IPS-20b (cell line): ENCODE measurements at regions not wholly inside any gene's neighbourhood (a gene's known extent, or its start where the extent isn't known, plus 50 kb on each side); places are given as distances from the start of the nearest gene placed in this dataset.

Experiments
- H3K27ac ChIP-seq: one replicate; pipeline ENCODE4 v1.5.1; 2013; ENCODE audit warnings: low read length
- H3K27me3 ChIP-seq: 2 replicates; pipeline ENCODE4 v1.6.1; 2013; ENCODE audit warnings: mild to moderate bottlenecking, low read length, inconsistent platforms; ENCODE audit not compliant: insufficient read depth
- H3K36me3 ChIP-seq: 2 replicates; pipeline ENCODE4 v1.6.1; 2013; ENCODE audit warnings: low read depth, mild to moderate bottlenecking, inconsistent platforms, low read length, moderate library complexity; ENCODE audit not compliant: insufficient read depth
- H3K4me1 ChIP-seq: 2 replicates; pipeline ENCODE4 v1.6.1; 2013; ENCODE audit warnings: mild to moderate bottlenecking, control low read depth, inconsistent platforms, low read length, moderate library complexity; ENCODE audit not compliant: insufficient read depth
- H3K4me3 ChIP-seq: 2 replicates; pipeline ENCODE4 v1.5.1; 2013; ENCODE audit warnings: mild to moderate bottlenecking, low read length, inconsistent platforms
- H3K9ac ChIP-seq: 2 replicates; pipeline ENCODE4 v1.6.1; 2013; ENCODE audit warnings: low read depth, mild to moderate bottlenecking, inconsistent platforms, low read length, moderate library complexity
- H3K9me3 ChIP-seq: 2 replicates; pipeline ENCODE4 v1.6.1; 2013; ENCODE audit warnings: mild to moderate bottlenecking, low read depth, low read length, inconsistent platforms; ENCODE audit not compliant: insufficient read depth

GRCh38 chr11:21625982-21626381 is 566.9 kb upstream of the ANO5 start:
- no peak overlapping the region for H3K4me3 ChIP-seq
- no peaks in the 10 kb centered on the region for H3K27me3 ChIP-seq
- H3K9ac ChIP-seq = no peak overlapping the region
- no peaks in the 10 kb centered on the region for H3K9me3 ChIP-seq
- H3K36me3 ChIP-seq = no peaks in the 10 kb centered on the region
- H3K27ac ChIP-seq = no peak overlapping the region
- H3K4me1 ChIP-seq = no peaks in the 10 kb centered on the region

- Histone ChIP-seq H3K9me3 (no peaks in the 10 kb centered on the region), H3K4me1 (no peaks in the 10 kb centered on the region), H3K27me3 (no peaks in the 10 kb centered on the region), H3K27ac (no peak overlapping the region), H3K36me3 (no peaks in the 10 kb centered on the region), H3K9ac (no peak overlapping the region), H3K4me3 (no peak overlapping the region)
These were observed 564.2 kb upstream of the ANO5 start for GRCh38 chr11:21628641-21629040.

- H3K27me3 ChIP-seq = no peaks in the 10 kb centered on the region
- H3K36me3 ChIP-seq = no peaks in the 10 kb centered on the region
- no peaks in the 10 kb centered on the region for H3K4me1 ChIP-seq
- H3K9ac ChIP-seq = no peak overlapping the region
- no peak overlapping the region for H3K4me3 ChIP-seq
- no peaks in the 10 kb centered on the region for H3K9me3 ChIP-seq
- H3K27ac ChIP-seq = no peak overlapping the region
These were observed 561.9 kb upstream of the ANO5 start for GRCh38 chr11:21630934-21631478.

DNA sequence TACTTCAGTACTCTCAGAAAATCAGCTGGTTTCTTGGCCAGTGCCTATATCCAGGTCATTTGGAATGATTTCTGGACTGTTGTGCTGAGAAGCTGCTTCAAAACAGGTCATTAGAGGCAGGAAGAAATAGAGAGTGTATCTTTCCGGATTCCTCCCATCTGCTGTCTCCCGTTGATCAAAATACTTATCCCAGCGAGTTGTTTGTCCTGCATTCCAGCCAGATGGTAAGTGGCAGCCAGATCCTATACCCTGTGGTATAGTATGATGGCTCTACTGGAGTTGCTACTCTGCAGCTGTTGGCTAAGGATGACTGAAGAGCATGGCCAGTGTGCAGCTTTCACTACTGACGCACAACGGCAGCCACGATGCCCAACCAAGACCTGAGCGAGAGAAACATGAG is 560.9 kb upstream of the ANO5 start:
- Histone ChIP-seq H3K27ac (no peak overlapping the region), H3K27me3 (no peaks in the 10 kb centered on the region), H3K36me3 (no peaks in the 10 kb centered on the region), H3K9me3 (no peaks in the 10 kb centered on the region), H3K4me1 (no peaks in the 10 kb centered on the region), H3K9ac (no peak overlapping the region), H3K4me3 (no peak overlapping the region)

- no peaks in the 10 kb centered on the region for H3K9me3 ChIP-seq
- no peaks in the 10 kb centered on the region for H3K36me3 ChIP-seq
- H3K27me3 ChIP-seq = no peaks in the 10 kb centered on the region
- no peak overlapping the region for H3K27ac ChIP-seq
- H3K4me1 ChIP-seq = no peaks in the 10 kb centered on the region
- H3K9ac ChIP-seq = no peak overlapping the region
- no peak overlapping the region for H3K4me3 ChIP-seq
These were observed 558.4 kb upstream of the ANO5 start for GRCh38 chr11:21634491-21634890.

DNA sequence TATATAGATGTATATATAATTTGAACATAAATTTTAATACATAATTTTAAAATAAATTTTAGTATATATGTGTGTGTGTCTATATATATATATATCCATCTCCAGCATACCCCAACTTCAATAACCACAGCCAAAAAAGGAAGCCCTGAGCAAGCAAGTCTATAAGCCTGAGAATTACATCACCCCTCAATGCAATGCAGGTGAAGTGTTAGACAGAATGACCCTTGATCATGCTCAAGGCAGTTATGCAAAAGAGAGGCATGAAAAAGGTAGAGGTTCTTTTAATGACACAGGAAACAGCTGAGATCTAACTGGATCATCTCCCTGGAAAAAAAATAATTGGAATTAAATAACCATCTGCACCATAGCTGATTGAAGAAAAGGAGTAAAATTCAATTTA is 557.9 kb upstream of the ANO5 start:
- H3K36me3 ChIP-seq = no peaks in the 10 kb centered on the region
- H3K27me3 ChIP-seq = no peaks in the 10 kb centered on the region
- no peak overlapping the region for H3K9ac ChIP-seq
- no peaks in the 10 kb centered on the region for H3K4me1 ChIP-seq
- no peaks in the 10 kb centered on the region for H3K9me3 ChIP-seq
- no peak overlapping the region for H3K27ac ChIP-seq
- H3K4me3 ChIP-seq = no peak overlapping the region

GRCh38 chr11:21635394-21636145 is 557.3 kb upstream of the ANO5 start:
- Histone ChIP-seq H3K4me1 (no peaks in the 10 kb centered on the region), H3K36me3 (no peaks in the 10 kb centered on the region), H3K27me3 (no peaks in the 10 kb centered on the region), H3K9ac (no peak overlapping the region), H3K4me3 (no peak overlapping the region), H3K9me3 (no peaks in the 10 kb centered on the region), H3K27ac (no peak overlapping the region)

GRCh38 chr11:21636561-21636960 is 556.3 kb upstream of the ANO5 start:
- Histone ChIP-seq H3K4me1 (no peaks in the 10 kb centered on the region), H3K36me3 (no peaks in the 10 kb centered on the region), H3K9me3 (no peaks in the 10 kb centered on the region), H3K9ac (no peak overlapping the region), H3K4me3 (no peak overlapping the region), H3K27ac (no peak overlapping the region), H3K27me3 (no peaks in the 10 kb centered on the region)

DNA sequence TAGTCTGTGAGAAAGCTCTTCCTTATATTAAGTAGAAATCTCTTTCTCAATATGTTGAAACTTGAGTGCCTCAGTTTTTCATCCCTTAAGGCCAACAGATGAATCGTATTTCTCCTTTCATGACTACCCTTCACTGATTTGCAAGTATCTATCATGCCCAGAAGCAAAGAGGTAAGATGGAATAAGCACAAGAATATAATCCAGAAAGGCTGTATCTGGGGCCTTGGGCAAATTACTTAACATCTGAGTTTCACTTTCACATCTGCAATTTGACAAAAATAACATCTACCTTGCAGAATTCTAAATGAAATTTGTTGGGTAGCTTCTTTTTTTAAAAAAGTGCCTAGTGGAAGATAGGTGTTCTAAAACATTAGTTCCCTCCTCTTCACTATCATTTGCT is 552.4 kb upstream of the ANO5 start:
- H3K36me3 ChIP-seq = no peaks in the 10 kb centered on the region
- H3K9me3 ChIP-seq = no peaks in the 10 kb centered on the region; the same call in 1 of the 2 replicates
- no peak overlapping the region for H3K9ac ChIP-seq
- no peaks in the 10 kb centered on the region for H3K4me1 ChIP-seq
- no peaks in the 10 kb centered on the region for H3K27me3 ChIP-seq
- no peak overlapping the region for H3K27ac ChIP-seq
- H3K4me3 ChIP-seq = no peak overlapping the region

DNA sequence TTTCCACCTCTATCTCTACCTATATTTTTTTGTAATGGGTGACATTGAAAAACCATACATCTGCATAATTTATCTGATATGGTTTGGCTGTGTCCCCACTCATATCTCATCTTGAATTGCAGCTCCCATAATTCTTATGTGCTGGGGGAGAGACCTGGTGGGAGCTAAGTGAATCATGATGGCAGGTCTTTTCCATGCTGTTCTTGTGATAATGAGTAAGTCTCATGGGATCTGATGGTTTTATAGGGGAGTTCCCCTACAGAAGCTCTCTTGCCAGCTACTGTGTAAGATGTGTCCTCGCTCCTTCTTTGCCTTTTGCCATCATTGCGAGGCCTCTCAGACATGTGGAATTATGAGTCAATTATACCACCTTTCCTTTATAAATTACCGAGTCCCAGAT is 551.0 kb upstream of the ANO5 start:
- Histone ChIP-seq H3K36me3 (no peaks in the 10 kb centered on the region), H3K9ac (no peak overlapping the region), H3K27me3 (no peaks in the 10 kb centered on the region), H3K27ac (no peak overlapping the region), H3K4me1 (no peaks in the 10 kb centered on the region), H3K9me3 (no peaks in the 10 kb centered on the region; the same call in 1 of the 2 replicates), H3K4me3 (no peak overlapping the region)

GRCh38 chr11:21646351-21646750 is 546.5 kb upstream of the ANO5 start:
- Histone ChIP-seq H3K4me3 (no peak overlapping the region), H3K4me1 (no peaks in the 10 kb centered on the region), H3K36me3 (no peaks in the 10 kb centered on the region), H3K27me3 (no peaks in the 10 kb centered on the region), H3K27ac (no peak overlapping the region), H3K9ac (no peak overlapping the region), H3K9me3 (no peaks in the 10 kb centered on the region; the same call in 1 of the 2 replicates)

DNA sequence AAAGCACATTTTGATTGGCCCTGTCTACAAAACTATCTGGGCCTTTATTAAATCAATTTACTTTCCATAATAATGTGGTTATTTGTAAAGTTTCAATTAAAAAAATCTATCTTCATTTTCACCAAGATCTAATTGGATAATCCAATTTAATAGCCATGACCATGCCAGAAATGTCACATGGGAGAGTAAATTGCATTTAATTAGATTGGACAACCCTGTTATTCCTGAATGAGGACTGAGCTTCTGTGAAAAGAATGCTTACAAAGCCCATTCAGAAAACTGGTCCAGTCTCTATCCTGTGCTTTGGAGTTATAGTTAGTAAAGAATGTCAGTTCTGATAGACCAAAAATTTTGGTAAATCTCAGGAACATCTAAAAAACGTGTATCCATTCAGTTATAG is 541.9 kb upstream of the ANO5 start:
- Histone ChIP-seq H3K9me3 (no peaks in the 10 kb centered on the region), H3K27ac (no peak overlapping the region), H3K4me3 (no peak overlapping the region), H3K4me1 (peaks cover 7% of the 10 kb centered on the region), H3K27me3 (no peaks in the 10 kb centered on the region), H3K9ac (no peak overlapping the region), H3K36me3 (no peaks in the 10 kb centered on the region)
